Activated naive CD8-positive, alpha-beta T cell treated with anti-CD3 and anti-CD28 coated beads, Interleukin-2, amount 10 ng/mL, durations not matched to agents 7 days and 5 days (primary cell): ENCODE measurements at regions not wholly inside any gene's neighbourhood (a gene's known extent, or its start where the extent isn't known, plus 50 kb on each side); places are given as distances from the start of the nearest gene placed in this dataset.
"Not testable (repeated sequence)": the region's sequence is repeated elsewhere in the genome, so short reads cannot be mapped to it uniquely, and the experiment has no call there.

Source experiments
- ATAC-seq: fragments of 150-1000 bp; cut with Tn5 transposase; one replicate; pipeline ENCODE4 v1.10.0; 2021; ENCODE audit warnings: low read depth, moderate library complexity
- POLR2A ChIA-PET: fragments of 350-600 bp; sonication (Branson Sonifier 250); formaldehyde crosslinking; loops from one replicate; lab custom pipeline; 2021; ENCODE audit warnings: antibody characterized with exemption; lab: Charles Lee
- DNase-seq: peaks from one replicate; pipeline ENCODE4 v3.0.0; 2021
- H3K27ac Mint-ChIP-seq: one replicate; pipeline ENCODE4 v1.8.0; 2022; ENCODE audit warnings: mild to moderate bottlenecking, mixed read lengths
- H3K27me3 Mint-ChIP-seq: one replicate; pipeline ENCODE4 v1.8.0; 2022; ENCODE audit warnings: mild to moderate bottlenecking, moderate library complexity, mixed read lengths
- H3K36me3 Mint-ChIP-seq: one replicate; pipeline ENCODE4 v1.8.0; 2021; ENCODE audit warnings: mild to moderate bottlenecking, mixed read lengths
- H3K4me1 Mint-ChIP-seq: one replicate; pipeline ENCODE4 v1.8.0; 2021; ENCODE audit warnings: mixed read lengths
- H3K4me3 Mint-ChIP-seq: one replicate; pipeline ENCODE4 v1.8.0; 2022; ENCODE audit warnings: mild to moderate bottlenecking, moderate library complexity, mixed read lengths
- H3K9me3 Mint-ChIP-seq: one replicate; pipeline ENCODE4 v1.8.0; 2021; ENCODE audit warnings: mixed read lengths

GRCh38 chr2:130263606-130264005, 65.4 kb upstream of the TUBA3E start:
- no peak for DNase-seq
- POLR2A ChIA-PET, result no interaction called here
- no peaks in the 10 kb centered on the region for H3K9me3 Mint-ChIP-seq
- no peak for ATAC-seq
- H3K36me3 Mint-ChIP-seq, result no peaks in the 10 kb centered on the region
- no peak overlapping the region for H3K27ac Mint-ChIP-seq
- peaks cover 12% of the 10 kb centered on the region for H3K27me3 Mint-ChIP-seq
- no peaks in the 10 kb centered on the region for H3K4me1 Mint-ChIP-seq
- H3K4me3 Mint-ChIP-seq, result no peak overlapping the region

- Mint-ChIP-seq H3K27ac (no peak overlapping the region), H3K27me3 (peaks cover 19% of the 10 kb centered on the region), H3K36me3 (no peaks in the 10 kb centered on the region), H3K4me3 (no peak overlapping the region), H3K4me1 (no peaks in the 10 kb centered on the region), H3K9me3 (no peaks in the 10 kb centered on the region)
- POLR2A ChIA-PET, result no interaction called here
- DNase-seq, result no peak
- ATAC-seq, result no peak
These were observed 63.9 kb upstream of the TUBA3E start for GRCh38 chr2:130261970-130262760.

- H3K4me3 Mint-ChIP-seq, result no peak overlapping the region
- H3K27ac Mint-ChIP-seq, result no peak overlapping the region
These were observed 62.9 kb upstream of the TUBA3E start for GRCh38 chr2:130261099-130261498.

GRCh38 chr2:130259594-130259993, 61.4 kb upstream of the TUBA3E start:
- no peaks in the 10 kb centered on the region for H3K9me3 Mint-ChIP-seq
- no peaks in the 10 kb centered on the region for H3K4me1 Mint-ChIP-seq
- H3K4me3 Mint-ChIP-seq, result no peak overlapping the region
- no peak for DNase-seq
- POLR2A ChIA-PET, result no interaction called here
- H3K36me3 Mint-ChIP-seq, result no peaks in the 10 kb centered on the region
- no peak for ATAC-seq
- peaks cover 34% of the 10 kb centered on the region for H3K27me3 Mint-ChIP-seq
- H3K27ac Mint-ChIP-seq, result no peak overlapping the region

More at GRCh38 chr2:130261099-130261498, 62.9 kb upstream of the TUBA3E start:
- ATAC-seq, result no peak
- Mint-ChIP-seq H3K36me3 (no peaks in the 10 kb centered on the region), H3K4me1 (no peaks in the 10 kb centered on the region), H3K27me3 (peaks cover 22% of the 10 kb centered on the region), H3K9me3 (no peaks in the 10 kb centered on the region)
- no peak for DNase-seq
- POLR2A ChIA-PET, result no interaction called here

- no peak overlapping the region for H3K27ac Mint-ChIP-seq
- no peak overlapping the region for H3K4me3 Mint-ChIP-seq
- H3K9me3 Mint-ChIP-seq, result no peaks in the 10 kb centered on the region
- DNase-seq, result no peak
- ATAC-seq, result no peak
- peaks cover 41% of the 10 kb centered on the region for H3K27me3 Mint-ChIP-seq
- no peaks in the 10 kb centered on the region for H3K36me3 Mint-ChIP-seq
- no peaks in the 10 kb centered on the region for H3K4me1 Mint-ChIP-seq
- POLR2A ChIA-PET, result no interaction called here
These were observed 60.1 kb upstream of the TUBA3E start for GRCh38 chr2:130258356-130258755.

GRCh38 chr2:130252880-130253645, 54.8 kb upstream of the TUBA3E start:
- POLR2A ChIA-PET, result no interaction called here
- no peak overlapping the region for H3K27ac Mint-ChIP-seq
- peak overlapping the region; percentile 20 for H3K4me3 Mint-ChIP-seq
- no peak for DNase-seq
- H3K9me3 Mint-ChIP-seq, result no peaks in the 10 kb centered on the region
- no peaks in the 10 kb centered on the region for H3K4me1 Mint-ChIP-seq
- ATAC-seq, result no peak
- no peaks in the 10 kb centered on the region for H3K36me3 Mint-ChIP-seq
- H3K27me3 Mint-ChIP-seq, result peaks cover 66% of the 10 kb centered on the region

GRCh38 chr2:130251873-130252620, 53.8 kb upstream of the TUBA3E start:
- no peaks in the 10 kb centered on the region for H3K9me3 Mint-ChIP-seq
- no peaks in the 10 kb centered on the region for H3K4me1 Mint-ChIP-seq
- ATAC-seq (no peak), DNase-seq (no peak)
- H3K27ac Mint-ChIP-seq, result no peak overlapping the region
- peaks cover 62% of the 10 kb centered on the region for H3K27me3 Mint-ChIP-seq
- POLR2A ChIA-PET, result no interaction called here
- H3K4me3 Mint-ChIP-seq, result no peak overlapping the region
- no peaks in the 10 kb centered on the region for H3K36me3 Mint-ChIP-seq

- Mint-ChIP-seq H3K36me3 (no peaks in the 10 kb centered on the region), H3K27me3 (peaks cover 64% of the 10 kb centered on the region), H3K4me1 (no peaks in the 10 kb centered on the region), H3K9me3 (no peaks in the 10 kb centered on the region), H3K27ac (no peak overlapping the region), H3K4me3 (no peak overlapping the region)
- POLR2A ChIA-PET, result no interaction called here
- ATAC-seq, result no peak
- no peak for DNase-seq
These were observed 53.3 kb upstream of the TUBA3E start for GRCh38 chr2:130251535-130251872.

- H3K36me3 Mint-ChIP-seq, H3K9me3 Mint-ChIP-seq, POLR2A ChIA-PET, H3K4me1 Mint-ChIP-seq, H3K27ac Mint-ChIP-seq, ATAC-seq, DNase-seq, H3K4me3 Mint-ChIP-seq: not testable (repeated sequence)
- H3K27me3 Mint-ChIP-seq, result peaks cover 49% of the 10 kb centered on the region
These were observed 50.1 kb upstream of the TUBA3E start for GRCh38 chr2:130248355-130248754.
